Amniotic epithelial cell (primary cell): ENCODE measurements at regions not wholly inside any gene's neighbourhood (a gene's known extent, or its start where the extent isn't known, plus 50 kb on each side); places are given as distances from the start of the nearest gene placed in this dataset.
"Not testable (repeated sequence)": the region's sequence is repeated elsewhere in the genome, so short reads cannot be mapped to it uniquely, and the experiment has no call there.

ENCODE experiments used
- DNase-seq: peaks from one replicate; pipeline ENCODE4 v3.0.0-alpha.2; 2010; ENCODE audit warnings: low read depth

DNA sequence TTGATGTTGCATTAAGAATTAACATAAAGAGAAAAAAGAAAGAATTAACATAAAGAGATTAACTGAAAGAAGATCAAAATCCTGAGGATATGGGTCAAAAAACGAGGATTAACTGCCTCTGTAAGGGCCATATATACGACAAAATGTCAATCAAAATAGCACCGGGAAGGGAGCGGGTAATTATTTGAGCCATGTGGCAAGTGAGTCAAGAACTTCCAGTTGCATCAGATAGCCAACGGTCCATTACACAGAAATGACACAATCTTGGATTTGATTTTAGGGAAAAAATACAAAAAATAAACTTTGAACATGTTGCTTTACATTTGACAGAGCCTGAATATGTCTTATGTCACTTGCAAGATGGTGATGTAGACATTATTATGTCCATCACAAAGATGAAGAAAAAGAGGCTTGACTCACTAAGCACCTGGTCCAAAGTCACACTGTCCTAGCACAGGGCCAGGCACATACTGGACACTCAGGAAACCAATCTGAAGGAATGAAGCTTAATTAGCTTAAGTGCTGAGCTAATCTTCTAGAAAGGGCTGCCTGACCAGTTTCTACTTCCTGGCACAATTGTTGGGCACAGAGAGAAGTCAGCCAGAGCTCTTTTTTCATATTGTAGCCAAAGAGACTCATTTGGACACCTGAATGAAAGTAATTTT lies 273.2 kb upstream of the PAPPA start:
- DNase-seq = peak; percentile 15

GRCh38 chr9:115882911-115883310 lies 270.7 kb upstream of the PAPPA start:
- DNase-seq = no peak

DNA sequence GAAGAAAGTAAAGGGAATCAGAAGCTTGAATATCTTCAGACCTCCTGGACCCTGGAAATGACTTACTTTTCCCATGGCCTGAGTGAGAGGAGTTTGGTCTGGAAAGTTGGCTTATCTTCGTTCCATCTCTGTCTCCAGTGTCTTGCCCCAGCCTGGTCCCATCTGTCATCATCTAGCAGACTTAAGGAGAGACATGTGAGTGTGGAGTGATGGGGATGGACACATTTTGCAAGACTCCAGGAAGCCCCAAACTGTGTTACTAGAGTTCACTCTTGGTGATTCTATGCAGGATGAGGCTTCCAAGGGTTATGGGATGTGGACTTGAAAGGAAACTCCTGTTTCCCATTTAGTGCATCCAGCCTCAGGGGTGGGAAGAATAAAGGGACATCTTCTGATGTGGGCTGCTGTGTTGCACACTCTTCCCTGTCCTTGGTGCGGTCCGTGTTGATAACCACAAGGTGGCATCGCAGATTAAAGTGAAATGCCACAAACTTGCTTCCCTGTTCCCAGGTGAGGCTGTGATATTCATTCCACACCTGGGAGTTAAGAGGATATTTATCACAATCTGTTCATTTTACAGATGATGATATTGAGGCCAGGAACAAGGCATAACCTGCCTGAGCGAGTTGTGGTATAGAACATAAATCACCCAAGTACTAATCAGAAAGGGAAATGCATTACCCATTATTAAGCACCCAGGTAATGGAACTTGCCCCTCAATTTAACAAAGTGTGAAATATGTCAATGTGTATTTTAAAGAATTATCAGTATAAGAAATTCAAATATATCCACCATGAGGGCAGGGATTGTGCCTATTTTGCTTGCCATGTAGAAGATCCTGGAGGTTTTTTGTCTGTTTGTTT lies 269.9 kb upstream of the PAPPA start:
- peak; percentile 53 for DNase-seq

DNA sequence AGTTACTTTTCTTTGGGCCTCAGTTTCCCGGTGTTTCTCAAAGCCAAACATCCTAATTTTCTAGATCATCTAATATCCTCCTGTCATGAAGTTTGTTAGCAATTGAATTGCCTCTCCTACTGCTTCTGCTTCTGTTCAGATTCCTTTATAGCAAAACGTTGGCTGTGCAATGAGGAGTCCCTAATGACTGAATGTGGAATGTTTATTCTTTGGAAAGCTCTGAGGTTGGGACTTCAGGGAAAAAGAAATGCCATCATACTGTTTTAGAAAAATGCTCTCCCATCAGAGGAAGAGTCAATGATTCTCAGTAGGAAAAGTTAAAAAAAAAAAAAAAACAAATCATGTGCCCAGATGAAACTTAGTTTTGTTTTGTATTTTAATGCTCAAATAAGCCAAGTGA lies 268.7 kb upstream of the PAPPA start:
- no peak for DNase-seq

GRCh38 chr9:115888131-115888530 lies 265.5 kb upstream of the PAPPA start:
- no peak for DNase-seq

DNA sequence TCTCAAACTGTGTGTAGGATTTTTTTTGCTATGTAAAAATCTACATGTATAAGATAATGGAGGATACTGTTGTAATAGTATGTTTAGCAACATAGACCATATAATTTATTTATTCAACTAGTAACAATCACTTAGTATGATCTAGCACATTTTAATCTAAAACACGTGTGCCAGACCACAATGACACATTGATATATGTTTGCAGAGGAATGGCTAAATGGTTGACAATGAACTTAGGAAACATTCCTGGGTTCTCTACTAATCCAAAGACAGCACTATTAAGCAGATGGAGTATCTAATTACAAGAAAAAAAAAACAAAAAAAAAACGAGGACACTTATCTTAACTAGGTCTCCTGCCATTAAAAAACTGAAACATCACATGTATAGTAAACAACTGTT lies 261.7 kb upstream of the PAPPA start:
- peak; percentile 60 for DNase-seq

DNA sequence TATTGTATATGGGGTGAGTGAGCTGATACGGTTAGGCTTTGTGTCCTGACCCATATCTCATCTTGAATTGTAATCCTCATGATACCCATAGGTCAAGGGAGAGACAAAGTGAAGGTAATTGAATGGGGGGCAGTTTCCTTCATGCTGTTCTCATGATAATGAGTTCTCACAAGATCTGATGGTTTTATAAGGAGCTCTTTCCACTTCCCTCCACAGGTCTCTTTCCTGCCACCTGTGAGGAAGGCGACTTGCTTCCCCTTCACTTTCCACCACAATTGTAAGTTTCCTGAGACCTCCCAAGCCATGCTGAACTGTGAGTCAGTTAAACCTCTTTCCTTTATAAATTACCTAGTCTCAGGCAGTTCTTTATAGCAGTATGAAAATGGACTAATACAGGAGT lies 255.1 kb upstream of the PAPPA start:
- not testable (repeated sequence) for DNase-seq

DNA sequence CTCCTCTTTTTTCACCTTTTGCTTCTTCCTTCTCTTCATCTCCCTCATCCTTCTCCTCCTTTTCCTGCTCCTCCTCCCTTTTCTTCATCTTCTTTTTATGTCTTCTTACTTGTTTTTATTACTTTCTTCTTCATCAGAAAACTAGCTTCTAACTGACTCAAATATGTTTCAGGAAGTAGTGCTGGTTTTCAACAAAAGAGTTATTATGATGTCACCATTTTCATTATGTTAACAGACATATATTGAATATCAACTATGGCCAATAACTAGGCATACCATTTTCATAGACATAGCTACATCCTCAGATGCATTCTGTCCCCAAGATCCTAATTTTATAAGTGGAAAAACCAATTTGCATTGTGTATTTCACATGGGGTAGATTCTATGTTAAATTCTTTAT lies 252.9 kb upstream of the PAPPA start:
- no peak for DNase-seq

DNA sequence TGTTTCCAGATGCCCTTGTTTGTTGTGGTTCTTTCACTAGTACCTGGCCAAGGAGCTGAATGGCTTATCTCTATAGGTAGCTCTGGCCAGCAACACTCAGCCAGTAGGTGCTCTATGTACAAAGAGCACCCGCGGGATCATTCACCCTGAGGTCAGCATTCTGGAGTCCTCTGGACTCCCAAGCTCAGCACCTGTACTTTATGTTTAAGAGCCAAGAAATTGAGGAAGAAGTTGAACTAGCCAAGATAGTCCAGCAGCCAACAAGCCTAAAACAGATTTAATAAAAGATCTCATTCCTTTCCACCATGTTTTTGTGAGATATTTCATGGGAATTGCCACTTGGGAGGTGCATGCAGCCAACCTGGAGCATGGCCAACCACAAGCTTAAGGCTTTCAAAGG lies 242.6 kb upstream of the PAPPA start:
- no peak for DNase-seq

DNA sequence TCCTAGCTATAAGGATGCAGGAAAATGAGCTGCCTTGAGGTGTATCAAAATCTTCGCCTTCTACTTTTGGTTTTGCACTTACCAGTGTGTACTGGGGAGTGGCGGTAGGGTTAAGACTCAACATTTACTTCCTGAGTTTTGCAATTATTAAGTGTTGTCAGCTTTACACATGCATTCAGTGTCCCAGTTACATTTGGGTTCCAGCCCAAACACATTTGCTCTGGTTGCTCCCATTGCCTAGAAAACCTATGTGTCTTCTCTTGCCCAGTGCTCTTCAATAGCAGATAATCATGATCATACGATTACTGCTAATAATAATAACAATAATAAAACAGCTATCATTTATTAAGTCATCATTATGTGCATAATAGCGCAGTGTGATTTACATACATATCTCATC lies 241.5 kb upstream of the PAPPA start:
- DNase-seq = no peak

- peak; percentile 34 for DNase-seq
Observed at GRCh38 chr9:115913696-115914095, 239.9 kb upstream of the PAPPA start.

DNA sequence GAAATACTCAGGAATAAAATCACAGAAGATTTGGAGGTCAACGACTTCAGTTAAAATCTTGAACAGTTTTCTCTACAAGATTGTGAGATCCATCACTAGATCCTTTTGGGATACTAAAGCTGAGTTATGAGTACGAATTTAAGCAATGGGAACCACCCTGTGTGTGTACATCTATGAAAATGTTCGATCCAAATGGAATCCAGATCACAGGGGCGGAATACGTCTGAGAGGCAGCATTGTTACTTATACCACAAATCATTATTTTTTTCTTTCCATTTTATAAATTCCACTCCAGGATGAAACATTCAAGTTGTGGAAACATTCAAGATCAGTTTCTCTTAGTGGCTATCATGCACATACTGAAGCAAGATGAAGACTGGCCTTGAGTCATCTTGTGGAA lies 239.3 kb upstream of the PAPPA start:
- no peak for DNase-seq

DNA sequence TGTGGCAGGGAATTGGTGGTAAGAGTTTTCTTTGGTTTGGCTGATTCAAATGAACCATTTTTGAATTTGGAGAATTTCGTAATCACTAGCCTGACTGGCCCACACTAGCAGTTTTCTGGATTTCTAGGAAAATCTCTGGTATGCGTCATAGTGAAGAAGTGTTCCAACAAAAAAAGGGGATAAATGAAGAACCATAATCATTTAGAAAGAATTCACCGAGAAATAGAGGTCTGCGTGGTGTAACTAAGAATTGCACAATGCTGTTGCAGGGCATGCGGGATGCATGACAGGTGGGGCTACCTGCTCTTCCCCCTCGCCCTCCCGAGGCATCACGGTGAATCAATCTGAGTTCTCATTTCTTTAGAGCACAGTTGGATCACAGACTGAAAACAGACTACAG lies 232.3 kb upstream of the PAPPA start:
- peak; percentile 85 for DNase-seq

DNA sequence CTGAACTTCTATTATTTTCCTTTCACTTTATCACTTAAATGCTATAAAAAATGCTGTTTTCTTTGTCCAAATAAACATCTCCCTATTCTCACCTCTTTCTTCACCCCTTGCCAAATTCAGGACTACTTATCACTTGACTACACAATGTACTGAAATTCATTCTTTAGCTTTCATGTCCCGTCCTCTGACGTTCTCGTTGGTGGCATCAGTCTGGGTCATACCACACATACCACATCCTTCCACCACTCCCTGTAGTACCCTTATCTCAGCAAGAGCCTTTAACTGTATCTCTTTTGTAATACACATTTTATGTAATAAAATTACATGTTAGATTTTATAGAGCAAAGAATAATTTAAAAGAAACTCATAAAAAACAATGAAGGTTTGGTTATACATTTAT lies 231.1 kb upstream of the PAPPA start:
- peak; percentile 27 for DNase-seq

GRCh38 chr9:115923410-115923809 lies 230.2 kb upstream of the PAPPA start:
- DNase-seq = no peak

DNA sequence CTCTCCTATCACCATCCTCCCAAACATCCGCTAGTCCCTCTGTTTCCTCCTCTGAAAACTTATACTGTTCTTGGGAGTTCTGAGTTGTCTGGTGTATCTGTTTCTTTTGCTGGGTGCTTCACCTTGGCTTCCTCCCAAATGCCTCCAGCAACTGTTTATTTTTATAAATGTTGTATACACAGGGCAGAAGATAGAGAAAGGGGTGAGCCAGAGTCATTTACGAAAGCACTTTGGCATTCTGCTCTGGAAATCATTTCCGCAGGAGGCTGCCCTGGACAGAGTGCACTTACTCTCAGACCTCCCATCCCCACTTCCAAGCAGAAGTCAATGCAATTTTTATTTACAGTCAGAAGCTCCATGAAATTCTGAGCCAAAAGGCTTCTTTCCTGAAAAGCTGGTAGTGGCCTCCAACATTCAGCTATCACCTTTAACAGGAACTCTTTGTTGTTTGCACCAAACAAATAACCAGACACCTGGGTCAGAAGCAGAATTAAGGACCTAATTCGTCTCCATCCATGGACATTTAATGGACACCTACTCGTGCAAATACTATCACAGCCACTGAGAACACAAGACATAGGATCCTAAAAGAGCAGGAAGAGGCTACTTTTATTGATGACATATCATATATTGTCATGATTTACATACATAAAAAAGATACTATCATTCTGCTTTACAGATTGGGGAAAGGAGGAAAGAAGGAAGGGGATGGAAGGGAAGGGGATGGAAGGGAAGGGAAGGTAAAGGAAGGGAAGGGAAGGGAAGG lies 229.5 kb upstream of the PAPPA start:
- DNase-seq = peak; percentile 98

GRCh38 chr9:115924669-115924987 lies 229.0 kb upstream of the PAPPA start:
- no peak for DNase-seq

GRCh38 chr9:115925424-115925823 lies 228.2 kb upstream of the PAPPA start:
- no peak for DNase-seq

- DNase-seq = no peak
Observed at GRCh38 chr9:115930472-115930871, 223.1 kb upstream of the PAPPA start.

GRCh38 chr9:115938479-115938878 lies 215.1 kb upstream of the PAPPA start:
- peak; percentile 71 for DNase-seq

DNA sequence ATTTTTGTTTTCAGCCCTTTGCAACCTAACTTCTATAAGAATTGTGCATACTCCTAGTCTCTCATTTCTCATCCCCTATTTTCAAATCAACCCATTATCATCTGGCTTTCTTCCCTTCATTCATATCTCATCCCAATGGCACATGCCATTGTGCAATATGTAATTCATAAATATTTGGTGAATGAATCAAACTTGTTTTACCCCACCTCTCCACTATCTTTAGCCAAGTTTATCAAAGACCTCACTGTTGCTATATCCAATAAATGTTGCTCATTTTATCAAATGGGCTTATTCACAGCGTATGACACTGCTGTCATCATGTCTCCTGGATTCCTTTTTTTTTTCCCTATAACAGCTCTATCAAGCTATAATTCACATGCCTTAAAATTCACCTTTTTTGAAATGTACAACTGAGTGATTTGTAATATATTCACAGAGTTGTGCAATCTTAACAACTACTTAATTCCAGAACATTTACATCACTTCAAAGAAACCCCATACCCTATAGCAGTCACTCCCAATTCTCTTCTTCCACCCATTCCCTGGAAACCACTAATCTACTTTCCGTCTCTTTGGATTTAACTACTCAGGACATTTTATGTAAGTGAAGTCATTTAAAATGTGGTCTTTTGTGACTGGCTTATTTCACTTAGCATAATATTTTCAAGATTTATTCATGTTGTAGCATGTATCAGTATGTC lies 214.4 kb upstream of the PAPPA start:
- DNase-seq = peak; percentile 94

GRCh38 chr9:115941561-115942315 lies 211.9 kb upstream of the PAPPA start:
- DNase-seq = peak; percentile 44
